GM12878 (cell line): ENCODE measurements at regions not wholly inside any gene's neighbourhood (a gene's known extent, or its start where the extent isn't known, plus 50 kb on each side); places are given as distances from the start of the nearest gene placed in this dataset.
"Not testable (repeated sequence)": the region's sequence is repeated elsewhere in the genome, so short reads cannot be mapped to it uniquely, and the experiment has no call there.

Source experiments
- ATAC-seq: fragments of 200-7000 bp; cut with Tn5 transposase; 3 replicates; pipeline ENCODE4 v1.9.1; 2020; ENCODE audit warnings: mild to moderate bottlenecking, moderate library complexity
- BruUV-seq: library from RNA; stranded (reverse); fragments of 400-500 nt; replicated peaks from 2 replicates; lab custom pipeline; 2021; lab: Mats Ljungman, UMichigan
- CTCF ChIA-PET: fragments of 300-600 bp; sonication (Branson Sonifier 250); formaldehyde crosslinking; extraction: SDS; loops from one replicate; lab custom pipeline; 2021; ENCODE audit warnings: inconsistent platforms; lab: Yijun Ruan, JAX
- POLR2A ChIA-PET: fragments of 350-600 bp; formaldehyde crosslinking; extraction: SDS; loops from one replicate; lab custom pipeline; 2021; ENCODE audit warnings: inconsistent platforms; lab: Charles Lee
- RAD21 ChIA-PET: fragments of 300-600 bp; sonication (Branson Sonifier 250); formaldehyde crosslinking; loops from one replicate; lab custom pipeline; 2023; ENCODE audit warnings: antibody characterized with exemption; ENCODE audit not compliant: unreplicated experiment; lab: Charles Lee
- SMC1A ChIA-PET: fragments of 300-600 bp; sonication (Branson Sonifier 250); formaldehyde crosslinking; loops from one replicate; lab custom pipeline; 2023; ENCODE audit not compliant: unreplicated experiment, uncharacterized antibody; lab: Charles Lee
- DNase-seq: peaks from one replicate; pipeline ENCODE4 v3.0.0-alpha.2; 2011; ENCODE audit warnings: low read depth, low spot score
- FAIRE-seq: peaks from 3 replicates; lab custom pipeline; 2011; peaks lifted over from hg19 to GRCh38; lab: Jason Lieb, UNC
- H2AFZ ChIP-seq: 2 replicates; pipeline ENCODE4 v1.6.0; 2011; ENCODE audit warnings: low read depth, low read length, control low read depth; ENCODE audit not compliant: control insufficient read depth
- H3K27ac ChIP-seq: 2 replicates; pipeline ENCODE4 v1.5.1; 2011; ENCODE audit warnings: control low read depth; ENCODE audit not compliant: control insufficient read depth, insufficient read depth
- H3K27me3 ChIP-seq, 2 experiments: replicated peaks in 1 of 2; 2 replicates each; pipeline versions ENCODE4 v1.6.0 to v1.6.1; 2011; ENCODE audit warnings: low read length in 1 of 2; ENCODE audit not compliant: control insufficient read depth in 2 of 2, insufficient read depth in 2 of 2
- H3K36me3 ChIP-seq, 2 experiments: 2 replicates each; pipeline ENCODE4 v1.5.1; 2011; ENCODE audit warnings: low read length in 1 of 2; ENCODE audit not compliant: control insufficient read depth in 2 of 2, insufficient read depth in 2 of 2
- H3K4me1 ChIP-seq: 2 replicates; pipeline ENCODE4 v1.6.1; 2011; ENCODE audit warnings: mild to moderate bottlenecking, low read length, moderate library complexity, mixed read lengths; ENCODE audit not compliant: control insufficient read depth, insufficient read depth
- H3K4me2 ChIP-seq: 2 replicates; pipeline ENCODE4 v1.6.0; 2011; ENCODE audit warnings: control low read depth; ENCODE audit not compliant: control insufficient read depth, insufficient read depth
- H3K4me3 ChIP-seq: fragments of 200-600 bp; sonication (generic); 2 replicates; pipeline ENCODE4 v1.5.1; 2016
- H3K79me2 ChIP-seq: 2 replicates; pipeline ENCODE4 v1.6.0; 2011; ENCODE audit warnings: low read length; ENCODE audit not compliant: control insufficient read depth, insufficient read depth
- H3K9ac ChIP-seq: 2 replicates; pipeline ENCODE4 v1.8.0; 2011; ENCODE audit warnings: low read length, control low read depth, mixed read lengths; ENCODE audit not compliant: control insufficient read depth, insufficient read depth
- H3K9me3 ChIP-seq: replicated peaks from 3 replicates; pipeline ENCODE4 v1.5.1; 2011; ENCODE audit warnings: mild to moderate bottlenecking, low read length; ENCODE audit not compliant: control insufficient read depth, insufficient read depth
- H4K20me1 ChIP-seq: 2 replicates; pipeline ENCODE4 v1.6.0; 2011; ENCODE audit not compliant: control insufficient read depth, insufficient read depth
- NKRF ChIP-seq: fragments of 450-650 bp; conservative IDR thresholded peaks from 2 replicates; pipeline ENCODE4 v1.6.1; 2017; ENCODE audit warnings: mild to moderate bottlenecking, moderate library complexity
- NR2C2 ChIP-seq: IDR thresholded peaks from 2 replicates; pipeline ENCODE4 v1.6.1; 2011; ENCODE audit warnings: borderline replicate concordance, low read depth; ENCODE audit not compliant: control insufficient read depth, insufficient read length
- RBBP5 ChIP-seq: fragments of 200-600 bp; sonication (generic); conservative IDR thresholded peaks from 2 replicates; pipeline ENCODE4 v1.6.1; 2016
- WGBS: methylation state at CpG from one replicate; pipeline ENCODE4 v1.1.6; 2016; ENCODE audit warnings: low lambda C conversion rate; ENCODE audit not compliant: insufficient replicate concordance, insufficient coverage; ENCODE audit errors: missing lambda C conversion rate; 5-methylcytosine and 5-hydroxymethylcytosine counted together
- in situ Hi-C: fragments of 300-500 bp; cut with MboI; formaldehyde crosslinking; loops from 9 replicates; pipeline ENCODE4 v1.14.3; 2018; ENCODE audit warnings: mixed read lengths
- intact Hi-C: fragments of 100-400 bp; cut with micrococcal nuclease; formaldehyde crosslinking; loops from one replicate; pipeline ENCODE4 v1.14.2; 2022; ENCODE audit not compliant: unreplicated experiment

DNA sequence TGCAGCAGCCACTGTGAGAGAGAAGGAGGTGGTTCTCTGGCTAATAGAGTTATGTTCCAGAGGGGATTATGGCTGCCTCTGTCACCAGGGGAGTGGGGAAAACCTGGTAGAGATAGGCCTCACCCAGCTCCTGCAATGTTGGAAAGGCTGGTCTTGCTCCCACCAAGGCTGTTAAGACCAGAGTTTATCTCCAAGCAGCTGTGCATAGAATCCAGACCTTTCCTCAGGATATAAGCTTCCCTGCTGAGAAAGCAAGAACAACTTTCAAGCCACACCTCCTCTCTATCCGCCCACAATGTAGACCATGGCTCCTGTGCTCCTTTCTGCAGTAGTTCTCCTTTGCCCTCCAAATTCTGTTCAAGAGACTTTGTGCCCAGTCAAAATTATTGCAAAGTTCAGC, 1375.4 kb downstream of the REEP3 start:
- no TSS peak for BruUV-seq
- no peak for FAIRE-seq
- intact Hi-C loops: no loop called here
- no peaks in the 10 kb centered on the region for H3K4me1 ChIP-seq
- H2AFZ ChIP-seq: no peak overlapping the region
- no peak overlapping the region for H3K27ac ChIP-seq
- 53% methylated on average over 1 of the region's 1 CpG for WGBS
- ATAC-seq: no peak
- CTCF ChIA-PET: interaction anchor here (1.0 kb wide), 1 partner anchor 28 kb away, joined by 4 read pairs; no protein-coding TSS in a partner anchor
- H3K36me3 ChIP-seq: no peaks in the 10 kb centered on the region
- H3K4me2 ChIP-seq: no peak overlapping the region
- no peaks in the 10 kb centered on the region for H4K20me1 ChIP-seq
- SMC1A ChIA-PET: no interaction called here
- H3K9ac ChIP-seq: no peak overlapping the region
- no peaks in the 10 kb centered on the region for H3K9me3 ChIP-seq
- in situ Hi-C loops: no loop called here
- H3K4me3 ChIP-seq: no peak overlapping the region
- H3K79me2 ChIP-seq: no peaks in the 10 kb centered on the region
- RAD21 ChIA-PET: no interaction called here
- no peak for DNase-seq
- POLR2A ChIA-PET: no interaction called here
- H3K27me3 ChIP-seq: no peaks in the 10 kb centered on the region
- no peak for TF ChIP-seq RBBP5
- no peak for TF ChIP-seq NKRF
- no peak for TF ChIP-seq NR2C2

DNA sequence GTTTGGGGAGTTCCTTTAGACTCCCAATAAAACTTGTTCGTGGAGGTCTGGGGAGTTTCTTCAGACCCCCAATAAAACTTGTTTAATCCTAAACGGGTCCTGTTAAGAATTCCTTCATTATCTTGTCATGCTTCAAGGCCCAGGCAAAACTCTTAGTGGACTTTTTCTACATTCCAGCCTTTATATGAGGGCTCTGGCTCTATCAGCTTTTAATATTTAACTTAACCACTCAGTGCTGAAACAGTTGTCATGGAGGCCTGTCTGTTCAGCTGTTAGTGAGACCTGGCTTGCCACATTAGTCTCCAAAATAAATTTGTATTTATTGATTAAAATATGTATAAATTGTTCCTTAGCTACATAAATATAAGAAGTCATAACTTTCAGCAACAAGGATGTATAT, 1385.1 kb downstream of the REEP3 start:
- H2AFZ ChIP-seq, H3K36me3 ChIP-seq, intact Hi-C loops, H3K9me3 ChIP-seq, H3K4me3 ChIP-seq, POLR2A ChIA-PET, H3K27ac ChIP-seq, in situ Hi-C loops, H3K4me2 ChIP-seq, RAD21 ChIA-PET, H3K4me1 ChIP-seq, H3K27me3 ChIP-seq, H4K20me1 ChIP-seq, ATAC-seq, DNase-seq, H3K79me2 ChIP-seq, FAIRE-seq, BruUV-seq, H3K9ac ChIP-seq, SMC1A ChIA-PET, CTCF ChIA-PET: not testable (repeated sequence)
- WGBS: 0% methylated on average over 2 of the region's 2 CpGs

- in situ Hi-C loops, DNase-seq, H3K9ac ChIP-seq, SMC1A ChIA-PET, POLR2A ChIA-PET, H3K27me3 ChIP-seq, BruUV-seq, H3K4me1 ChIP-seq, CTCF ChIA-PET, H3K27ac ChIP-seq, H3K9me3 ChIP-seq, H4K20me1 ChIP-seq, H3K79me2 ChIP-seq, H3K4me3 ChIP-seq, RAD21 ChIA-PET, intact Hi-C loops, H3K36me3 ChIP-seq, H3K4me2 ChIP-seq, FAIRE-seq, H2AFZ ChIP-seq, ATAC-seq: not testable (repeated sequence)
- WGBS: 57% methylated on average over 19 of the region's 21 CpGs
Observed at GRCh38 chr10:64924306-64924705, 1403.1 kb downstream of the REEP3 start.
